ENCODE measurements at regions not wholly inside any gene's neighbourhood (a gene's known extent, or its start where the extent isn't known, plus 50 kb on each side); places are given as distances from the start of the nearest gene placed in this dataset.
"Not testable (repeated sequence)": the region's sequence is repeated elsewhere in the genome, so short reads cannot be mapped to it uniquely, and the experiment has no call there.

- no peaks in the 10 kb centered on the region for H3K9me3 ChIP-seq (ENCODE audit: control extremely low read depth in 1 of 3, control insufficient read depth in 2 of 3, insufficient read depth in 1 of 3, low read length in 2 of 3)
- H3K27me3 ChIP-seq (replicated peaks in 1 of 4; ENCODE audit: control extremely low read depth in 1 of 4, control insufficient read depth in 3 of 4, insufficient read depth in 4 of 4, low read length in 3 of 4), result no peaks in the 10 kb centered on the region
- no peaks in the 10 kb centered on the region for H3K9me3 Mint-ChIP-seq (ENCODE audit: insufficient read depth)
- H4K20me1 ChIP-seq (ENCODE audit: control insufficient read depth, insufficient read depth, low read length, poor library complexity, severe bottlenecking), result no peaks in the 10 kb centered on the region
- ChIA-PET POLR2A (no interaction called here), CTCF (no interaction called here)
- intact Hi-C loops (cut with micrococcal nuclease), result no loop called here
- H3K36me3 ChIP-seq (replicated peaks in 1 of 2; ENCODE audit: control extremely low read depth in 1 of 2, control insufficient read depth in 1 of 2, extremely low read depth in 1 of 2, insufficient read depth in 2 of 2, low read length in 1 of 2), result no peaks in the 10 kb centered on the region
- ATAC-seq (ENCODE audit: low read depth), result no peak
- DNase-seq, result no peak
- H3K4me1 Mint-ChIP-seq, result no peaks in the 10 kb centered on the region
- no peaks in the 10 kb centered on the region for H3K79me2 ChIP-seq (ENCODE audit: control insufficient read depth, insufficient read depth, low read length)
- no peak overlapping the region for H2AFZ ChIP-seq (ENCODE audit: insufficient read depth, low read depth, low read length, poor library complexity, severe bottlenecking)
- no peaks in the 10 kb centered on the region for H3K4me1 ChIP-seq (ENCODE audit: control insufficient read depth in 2 of 2, insufficient read depth in 2 of 2, low read length in 2 of 2)
- no peak overlapping the region for H3K4me3 Mint-ChIP-seq
- H3K27me3 Mint-ChIP-seq, result no peaks in the 10 kb centered on the region
- no peak for TF ChIP-seq CTCF (IDR thresholded peaks at IDR 0.05)
- TF ChIP-seq EZH2 (IDR thresholded peaks at IDR 0.05; ENCODE audit: borderline replicate concordance, insufficient read depth, low read depth, low read length, poor library complexity, severe bottlenecking), result no peak
- H3K9ac ChIP-seq (ENCODE audit: low read length), result no peak overlapping the region
- H3K27ac Mint-ChIP-seq, result no peak overlapping the region
- H3K27ac ChIP-seq (ENCODE audit: low read length in 2 of 2), result no peak overlapping the region
- no peak overlapping the region for H3K4me3 ChIP-seq (ENCODE audit: control extremely low read depth in 1 of 5, extremely low read depth in 1 of 5, insufficient read depth in 1 of 5, low read depth in 2 of 5, low read length in 4 of 5)
- no peak overlapping the region for H3K4me2 ChIP-seq (replicated peaks; ENCODE audit: low read depth, low read length, poor library complexity, severe bottlenecking)
- WGBS (ENCODE audit: insufficient coverage), result 88% methylated on average over 1 of the region's 2 CpGs
These were observed 414.9 kb downstream of the SATB2 start for GRCh38 chr2:199042660-199043379.

GRCh38 chr2:199040522-199040921, 417.2 kb downstream of the SATB2 start:
- ChIA-PET CTCF (no interaction called here), POLR2A (no interaction called here)
- Histone ChIP-seq H3K9ac (ENCODE audit: low read length) (no peak overlapping the region), H3K36me3 (replicated peaks in 1 of 2; ENCODE audit: control extremely low read depth in 1 of 2, control insufficient read depth in 1 of 2, extremely low read depth in 1 of 2, insufficient read depth in 2 of 2, low read length in 1 of 2) (no peaks in the 10 kb centered on the region), H3K27ac (ENCODE audit: low read length in 2 of 2) (no peak overlapping the region), H3K4me3 (ENCODE audit: control extremely low read depth in 1 of 5, extremely low read depth in 1 of 5, insufficient read depth in 1 of 5, low read depth in 2 of 5, low read length in 4 of 5) (no peak overlapping the region), H3K79me2 (ENCODE audit: control insufficient read depth, insufficient read depth, low read length) (no peaks in the 10 kb centered on the region), H4K20me1 (ENCODE audit: control insufficient read depth, insufficient read depth, low read length, poor library complexity, severe bottlenecking) (no peaks in the 10 kb centered on the region), H3K4me1 (ENCODE audit: control insufficient read depth in 2 of 2, insufficient read depth in 2 of 2, low read length in 2 of 2) (no peaks in the 10 kb centered on the region), H3K4me2 (replicated peaks; ENCODE audit: low read depth, low read length, poor library complexity, severe bottlenecking) (no peak overlapping the region), H3K27me3 (replicated peaks in 1 of 4; ENCODE audit: control extremely low read depth in 1 of 4, control insufficient read depth in 3 of 4, insufficient read depth in 4 of 4, low read length in 3 of 4) (no peaks in the 10 kb centered on the region), H2AFZ (ENCODE audit: insufficient read depth, low read depth, low read length, poor library complexity, severe bottlenecking) (no peak overlapping the region), H3K9me3 (ENCODE audit: control extremely low read depth in 1 of 3, control insufficient read depth in 2 of 3, insufficient read depth in 1 of 3, low read length in 2 of 3) (no peaks in the 10 kb centered on the region)
- WGBS (ENCODE audit: insufficient coverage), result no CpG with 5 or more reads among the region's 2 CpGs
- ATAC-seq (ENCODE audit: low read depth) (no peak), DNase-seq (no peak)
- Mint-ChIP-seq H3K9me3 (ENCODE audit: insufficient read depth) (no peaks in the 10 kb centered on the region), H3K4me3 (no peak overlapping the region), H3K4me1 (no peaks in the 10 kb centered on the region), H3K27me3 (no peaks in the 10 kb centered on the region), H3K27ac (no peak overlapping the region)
- intact Hi-C loops (cut with micrococcal nuclease), result no loop called here
- no peak for TF ChIP-seq CTCF (IDR thresholded peaks at IDR 0.05)
- TF ChIP-seq EZH2 (IDR thresholded peaks at IDR 0.05; ENCODE audit: borderline replicate concordance, insufficient read depth, low read depth, low read length, poor library complexity, severe bottlenecking), result no peak

- H3K27me3 ChIP-seq (replicated peaks in 1 of 4; ENCODE audit: control extremely low read depth in 1 of 4, control insufficient read depth in 3 of 4, insufficient read depth in 4 of 4, low read length in 3 of 4); H3K27me3 Mint-ChIP-seq; intact Hi-C loops (cut with micrococcal nuclease); ATAC-seq (ENCODE audit: low read depth); CTCF ChIA-PET; H3K36me3 ChIP-seq (replicated peaks in 1 of 2; ENCODE audit: control extremely low read depth in 1 of 2, control insufficient read depth in 1 of 2, extremely low read depth in 1 of 2, insufficient read depth in 2 of 2, low read length in 1 of 2); H3K9me3 ChIP-seq (ENCODE audit: control extremely low read depth in 1 of 3, control insufficient read depth in 2 of 3, insufficient read depth in 1 of 3, low read length in 2 of 3); DNase-seq; H3K9me3 Mint-ChIP-seq (ENCODE audit: insufficient read depth); H3K4me1 ChIP-seq (ENCODE audit: control insufficient read depth in 2 of 2, insufficient read depth in 2 of 2, low read length in 2 of 2); H2AFZ ChIP-seq (ENCODE audit: insufficient read depth, low read depth, low read length, poor library complexity, severe bottlenecking); H3K4me3 ChIP-seq (ENCODE audit: control extremely low read depth in 1 of 5, extremely low read depth in 1 of 5, insufficient read depth in 1 of 5, low read depth in 2 of 5, low read length in 4 of 5); H3K27ac ChIP-seq (ENCODE audit: low read length in 2 of 2); H3K79me2 ChIP-seq (ENCODE audit: control insufficient read depth, insufficient read depth, low read length); H3K4me1 Mint-ChIP-seq; H4K20me1 ChIP-seq (ENCODE audit: control insufficient read depth, insufficient read depth, low read length, poor library complexity, severe bottlenecking); H3K27ac Mint-ChIP-seq; POLR2A ChIA-PET; H3K4me2 ChIP-seq (replicated peaks; ENCODE audit: low read depth, low read length, poor library complexity, severe bottlenecking); H3K9ac ChIP-seq (ENCODE audit: low read length); H3K4me3 Mint-ChIP-seq: not testable (repeated sequence)
- 80% methylated on average over 1 of the region's 3 CpGs for WGBS (ENCODE audit: insufficient coverage)
These were observed 424.0 kb downstream of the SATB2 start for GRCh38 chr2:199033761-199034160.
